Esophagus squamous epithelium (tissue), 5 donors: ENCODE measurements at regions not wholly inside any gene's neighbourhood (a gene's known extent, or its start where the extent isn't known, plus 50 kb on each side); places are given as distances from the start of the nearest gene placed in this dataset.

Source experiments
- DNase-seq: peaks from one replicate; lab custom pipeline; 2025; lab: John Stamatoyannopoulos, UW
- H3K27ac ChIP-seq, 4 donors: fragments of 200-600 bp; sonication (generic); one replicate each; pipeline ENCODE4 v1.5.1; 2016 to 2019; ENCODE audit warnings: mild to moderate bottlenecking in 1 of 4
- H3K27me3 ChIP-seq, 4 donors: fragments of 200-600 bp; sonication (generic); 1 replicate in 3 of 4; 2 replicates in 1 of 4; pipeline versions ENCODE4 v1.5.1 to v1.6.0; 2017 to 2021; ENCODE audit warnings: antibody characterized with exemption in 1 of 4
- H3K36me3 ChIP-seq, 3 donors: fragments of 200-600 bp; sonication (generic); one replicate each; pipeline ENCODE4 v1.5.1; 2016 to 2019
- H3K4me1 ChIP-seq, 3 donors: fragments of 200-600 bp; sonication (generic); one replicate each; pipeline ENCODE4 v1.5.1; 2017 to 2019
- H3K4me3 ChIP-seq, 4 donors: fragments of 200-600 bp; sonication (generic); 1 replicate in 3 of 4; 2 replicates in 1 of 4; pipeline ENCODE4 v1.5.1; 2016 to 2019; ENCODE audit warnings: mild to moderate bottlenecking in 2 of 4, moderate library complexity in 1 of 4
- H3K9me3 ChIP-seq, 3 donors: fragments of 200-600 bp; sonication (generic); one replicate each; pipeline ENCODE4 v1.5.1; 2016 to 2019
- POLR2A ChIP-seq, 4 donors: fragments of 450-650 bp; IDR thresholded peaks; one replicate each; pipeline ENCODE4 v1.6.1; 2017; ENCODE audit warnings: antibody characterized with exemption in 4 of 4, mild to moderate bottlenecking in 4 of 4, moderate library complexity in 3 of 4
- WGBS, 2 donors: methylation state at CpG; one replicate each; pipeline ENCODE4 v1.1.5; 2018; 5-methylcytosine and 5-hydroxymethylcytosine counted together
- intact Hi-C: fragments of 100-400 bp; cut with DNase I; formaldehyde crosslinking; loops from one replicate; pipeline ENCODE4 v1.15.0; 2022
- TF ChIP-seq, protein P1 (sequence below), 6 experiments: fragments of 450-650 bp in 4 of 6; fragments of 200-600 bp in 2 of 6; sonication (generic) in 2 of 6; IDR thresholded peaks; one replicate each; pipeline ENCODE4 v1.5.1; 2016 to 2019; ENCODE audit warnings: antibody characterized with exemption in 6 of 6, mild to moderate bottlenecking in 4 of 6, moderate library complexity in 4 of 6
- donor health status: DM: yes; HTN: yes; CAD: no.

GRCh38 chr7:116355424-116355765 lies 144.1 kb upstream of the CAV2 start:
- intact Hi-C loops, result loop anchor here (10.0 kb wide), 1 partner anchor 79 kb away; no protein-coding TSS in a partner anchor
- H3K4me1 ChIP-seq, result peaks cover 13 to 43% (median 32%) of the 10 kb centered on the region in 3 donors

GRCh38 chr7:116356333-116356965 lies 143.1 kb upstream of the CAV2 start:
- Histone ChIP-seq H3K4me3 (no peak overlapping the region), H3K36me3 (no peaks in the 10 kb centered on the region), H3K4me1 (peaks cover 13 to 43% (median 32%) of the 10 kb centered on the region in 3 donors), H3K27ac (peak overlapping the region in 3 of 4 donors; percentile 77 to 86 (median 84)), H3K9me3 (no peaks in the 10 kb centered on the region), H3K27me3 (no peaks in the 10 kb centered on the region)
- DNase-seq, result no peak
- 40 to 75% methylated on average over 1 of the region's 1 CpG for WGBS, 2 donors
- TF ChIP-seq, protein P1, sequence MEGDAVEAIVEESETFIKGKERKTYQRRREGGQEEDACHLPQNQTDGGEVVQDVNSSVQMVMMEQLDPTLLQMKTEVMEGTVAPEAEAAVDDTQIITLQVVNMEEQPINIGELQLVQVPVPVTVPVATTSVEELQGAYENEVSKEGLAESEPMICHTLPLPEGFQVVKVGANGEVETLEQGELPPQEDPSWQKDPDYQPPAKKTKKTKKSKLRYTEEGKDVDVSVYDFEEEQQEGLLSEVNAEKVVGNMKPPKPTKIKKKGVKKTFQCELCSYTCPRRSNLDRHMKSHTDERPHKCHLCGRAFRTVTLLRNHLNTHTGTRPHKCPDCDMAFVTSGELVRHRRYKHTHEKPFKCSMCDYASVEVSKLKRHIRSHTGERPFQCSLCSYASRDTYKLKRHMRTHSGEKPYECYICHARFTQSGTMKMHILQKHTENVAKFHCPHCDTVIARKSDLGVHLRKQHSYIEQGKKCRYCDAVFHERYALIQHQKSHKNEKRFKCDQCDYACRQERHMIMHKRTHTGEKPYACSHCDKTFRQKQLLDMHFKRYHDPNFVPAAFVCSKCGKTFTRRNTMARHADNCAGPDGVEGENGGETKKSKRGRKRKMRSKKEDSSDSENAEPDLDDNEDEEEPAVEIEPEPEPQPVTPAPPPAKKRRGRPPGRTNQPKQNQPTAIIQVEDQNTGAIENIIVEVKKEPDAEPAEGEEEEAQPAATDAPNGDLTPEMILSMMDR (IDR thresholded peaks at IDR 0.05), result no peak
- no peak for TF ChIP-seq POLR2A (IDR thresholded peaks at IDR 0.05)
- intact Hi-C loops, result loop anchor here (10.0 kb wide), 1 partner anchor 78 kb away; no protein-coding TSS in a partner anchor

More at GRCh38 chr7:116355424-116355765, 144.1 kb upstream of the CAV2 start:
- Histone ChIP-seq H3K27ac (peak overlapping the region; percentile 60 to 86 (median 80)), H3K9me3 (no peaks in the 10 kb centered on the region), H3K27me3 (no peaks in the 10 kb centered on the region), H3K4me3 (peak overlapping the region in 1 of 4 donors; percentile 45), H3K36me3 (no peaks in the 10 kb centered on the region)
- TF ChIP-seq, protein P1 (IDR thresholded peaks at IDR 0.05), result no peak
- TF ChIP-seq POLR2A (IDR thresholded peaks at IDR 0.05), result no peak
- 19 to 27% methylated on average over 2 of the region's 2 CpGs for WGBS, 2 donors
- DNase-seq, result no peak

DNA sequence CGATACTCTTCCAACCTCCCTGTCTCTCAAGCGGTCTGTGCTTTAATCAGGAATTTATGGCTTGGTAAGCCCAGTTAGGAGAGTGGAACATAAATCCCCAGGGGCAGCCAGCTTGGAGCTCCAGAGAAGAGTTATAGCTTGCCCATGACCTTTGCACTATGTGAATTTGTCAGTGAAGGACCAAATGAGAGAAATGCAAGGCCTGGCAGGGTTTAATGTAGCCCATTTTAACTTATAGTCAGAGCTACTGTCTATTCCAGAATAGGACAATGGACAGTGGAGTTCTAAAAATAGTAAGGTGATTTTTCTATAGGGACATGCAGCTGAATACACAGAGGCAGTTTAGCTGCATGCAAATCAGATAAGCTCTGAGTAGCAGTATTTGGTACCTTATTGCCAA lies 142.6 kb upstream of the CAV2 start:
- H3K9me3 ChIP-seq, result no peaks in the 10 kb centered on the region
- peak overlapping the region in 3 of 4 donors; percentile 77 to 86 (median 84) for H3K27ac ChIP-seq
- no peak for TF ChIP-seq POLR2A (IDR thresholded peaks at IDR 0.05)
- TF ChIP-seq, protein P1 (IDR thresholded peaks at IDR 0.05), result no peak
- H3K27me3 ChIP-seq, result no peaks in the 10 kb centered on the region
- H3K4me3 ChIP-seq, result no peak overlapping the region
- DNase-seq, result no peak
- WGBS, 2 donors, result 62 to 74% methylated on average over 2 of the region's 2 CpGs
- H3K4me1 ChIP-seq, result peaks cover 13 to 43% (median 32%) of the 10 kb centered on the region in 3 donors
- no peaks in the 10 kb centered on the region for H3K36me3 ChIP-seq
- intact Hi-C loops, result loop anchor here (10.0 kb wide), 1 partner anchor 78 kb away; no protein-coding TSS in a partner anchor

DNA sequence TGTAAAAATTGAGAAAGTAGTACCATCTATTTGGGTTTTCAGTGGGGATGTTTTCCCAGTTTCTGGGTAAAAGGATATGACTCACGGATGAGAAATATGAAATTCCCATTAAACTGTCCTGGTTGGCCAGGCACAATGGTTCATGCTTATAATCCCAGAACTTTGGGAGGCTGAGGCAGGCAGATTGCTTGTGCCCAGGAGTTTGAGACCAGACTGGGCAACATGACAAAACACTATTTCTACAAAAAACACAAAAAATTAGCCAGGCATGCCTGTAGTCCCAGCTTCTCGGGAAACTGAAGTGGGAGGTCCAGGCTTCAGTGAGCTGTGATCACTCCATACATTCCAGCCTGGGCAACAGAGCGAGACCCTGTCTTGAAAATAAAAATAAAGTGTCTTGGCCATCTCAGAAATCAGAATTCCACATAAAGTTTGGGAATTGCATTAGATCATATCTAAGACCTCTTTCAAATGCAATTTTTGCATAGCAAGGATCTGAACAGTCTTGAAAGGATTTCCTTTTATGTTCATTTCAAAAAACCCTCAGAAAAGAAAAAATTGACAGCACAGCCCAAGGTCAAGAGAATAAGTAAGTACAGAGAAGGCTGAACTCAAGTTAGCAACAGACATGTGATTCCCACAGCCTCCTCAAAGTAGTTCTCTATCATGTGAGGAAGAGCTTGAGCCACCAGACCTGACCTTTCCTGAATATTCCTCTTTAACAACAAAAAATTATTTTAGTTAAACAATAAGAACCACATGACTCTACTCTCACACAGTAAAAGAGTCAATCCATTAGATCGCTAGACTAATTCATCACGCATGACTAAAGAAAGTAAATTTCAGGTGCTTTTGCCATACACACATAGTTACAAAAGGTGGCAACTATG lies 141.5 kb upstream of the CAV2 start:
- no peaks in the 10 kb centered on the region for H3K9me3 ChIP-seq
- no peak for DNase-seq
- H3K4me3 ChIP-seq, result no peak overlapping the region
- intact Hi-C loops, result loop anchor here (10.0 kb wide), 1 partner anchor 77 kb away; no protein-coding TSS in a partner anchor
- no peaks in the 10 kb centered on the region for H3K27me3 ChIP-seq
- H3K27ac ChIP-seq, result peak overlapping the region in 3 of 4 donors; percentile 77 to 86 (median 84)
- no peaks in the 10 kb centered on the region for H3K36me3 ChIP-seq
- WGBS, 2 donors, result 61 to 76% methylated on average over 5 of the region's 5 CpGs
- no peak for TF ChIP-seq POLR2A (IDR thresholded peaks at IDR 0.05)
- TF ChIP-seq, protein P1 (IDR thresholded peaks at IDR 0.05), result no peak
- H3K4me1 ChIP-seq, result peaks cover 13 to 43% (median 32%) of the 10 kb centered on the region in 3 donors
